Body of pancreas (tissue), 4 donors: ENCODE measurements at regions not wholly inside any gene's neighbourhood (a gene's known extent, or its start where the extent isn't known, plus 50 kb on each side); places are given as distances from the start of the nearest gene placed in this dataset.

Source experiments
- CTCF ChIP-seq, 7 experiments: fragments of 450-650 bp in 4 of 7; fragments of 200-600 bp in 3 of 7; sonication (generic) in 3 of 7; IDR thresholded peaks; one replicate each; pipeline ENCODE4 v1.5.1; 2016 to 2019; ENCODE audit warnings: antibody characterized with exemption in 7 of 7
- POLR2A ChIP-seq, 3 donors: fragments of 450-650 bp; IDR thresholded peaks; one replicate each; pipeline ENCODE4 v1.6.1; 2016; ENCODE audit warnings: antibody characterized with exemption in 3 of 3, mild to moderate bottlenecking in 2 of 3

- TF ChIP-seq CTCF (IDR thresholded peaks at IDR 0.05) = peak in 2 of 7 experiments; percentile 4 to 23
- no peak for TF ChIP-seq POLR2A (IDR thresholded peaks at IDR 0.05)
Measured at GRCh38 chrX:145178268-145178667, 69.0 kb upstream of the SPANXN1 start.
